DLD1 (cell line): ENCODE measurements at regions not wholly inside any gene's neighbourhood (a gene's known extent, or its start where the extent isn't known, plus 50 kb on each side); places are given as distances from the start of the nearest gene placed in this dataset.
"Not testable (repeated sequence)": the region's sequence is repeated elsewhere in the genome, so short reads cannot be mapped to it uniquely, and the experiment has no call there.

Experiments used
- in situ Hi-C: cut with HindIII; loops from 2 replicates; pipeline ENCODE4 v1.10.0; 2017; ENCODE audit warnings: low sequenced_read_pairs

DNA sequence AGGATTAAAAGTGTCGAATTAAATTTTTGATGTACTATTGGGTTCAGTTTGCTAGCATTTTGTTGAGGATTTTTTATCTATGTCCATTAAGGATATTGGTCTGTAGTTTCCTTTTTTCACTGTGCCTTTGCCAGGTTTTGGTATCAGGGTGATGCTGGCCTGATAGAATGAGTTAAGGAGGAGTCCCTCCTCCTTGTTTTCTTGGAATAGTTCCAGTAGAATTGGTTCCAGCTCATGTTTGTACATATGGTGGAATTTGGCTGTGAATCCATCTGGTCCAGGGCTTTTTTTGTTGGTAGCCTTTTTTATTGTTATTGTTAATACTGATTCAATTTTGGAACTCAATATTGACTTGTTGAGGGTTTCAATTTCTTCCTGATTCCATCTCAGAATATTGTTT, 141.8 kb downstream of the SIM1 start:
- in situ Hi-C loops = no loop called here

DNA sequence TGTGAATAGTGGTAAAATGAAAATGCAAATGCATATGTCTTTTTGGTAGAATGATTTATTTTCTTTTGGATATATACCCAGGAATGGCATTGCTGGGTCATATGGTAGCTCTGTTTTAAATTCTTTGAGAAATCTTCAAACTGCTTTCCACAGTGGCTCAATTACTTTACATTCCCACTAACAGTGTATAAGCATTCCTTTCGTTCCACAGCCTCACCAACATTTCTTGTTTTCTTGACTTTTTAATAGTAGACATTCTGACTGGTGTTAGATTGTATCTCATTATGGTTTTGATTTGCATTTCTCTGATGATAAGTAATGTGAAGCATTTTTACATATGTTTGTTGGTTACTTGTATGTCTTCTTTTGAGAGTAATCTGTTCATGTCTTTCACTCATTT, 144.0 kb downstream of the SIM1 start:
- in situ Hi-C loops = no loop called here

DNA sequence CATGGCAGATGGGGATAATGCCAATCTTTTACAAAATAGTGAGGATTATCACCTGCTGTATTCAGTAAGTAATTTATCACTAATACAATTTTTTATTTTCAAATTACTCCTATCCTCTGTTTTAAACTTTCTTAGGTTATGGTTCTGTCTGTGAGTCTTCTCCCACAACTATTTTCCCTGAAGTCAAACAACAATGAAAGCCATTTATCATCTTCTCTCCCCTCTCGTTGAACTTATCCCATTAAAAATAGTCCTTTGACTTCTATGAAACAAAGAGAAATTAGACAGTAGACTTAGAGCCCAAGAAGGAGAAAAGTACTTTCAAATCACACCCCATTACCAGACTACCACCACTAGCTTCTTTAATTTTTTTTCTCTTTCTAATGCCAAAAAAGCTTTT, 147.7 kb downstream of the SIM1 start:
- in situ Hi-C loops = no loop called here

DNA sequence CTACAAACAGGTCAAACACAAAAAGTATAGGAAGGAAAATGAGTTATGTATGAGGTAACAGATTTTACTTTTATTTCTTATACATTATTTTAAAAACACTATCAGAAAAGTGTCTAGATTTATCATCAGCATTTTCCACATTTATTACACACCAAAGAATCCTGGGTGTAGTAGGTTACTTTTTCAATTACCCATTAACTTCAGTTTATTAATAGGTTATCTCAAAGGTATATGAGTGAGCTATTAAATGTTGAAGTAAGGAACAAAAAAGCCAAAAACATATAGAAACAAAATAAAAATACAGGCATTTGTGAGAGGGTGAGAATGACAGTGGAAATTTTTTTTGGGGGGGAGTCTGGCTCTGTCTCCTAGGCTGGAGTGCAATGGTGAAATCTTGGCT, 150.5 kb downstream of the SIM1 start:
- in situ Hi-C loops = no loop called here

DNA sequence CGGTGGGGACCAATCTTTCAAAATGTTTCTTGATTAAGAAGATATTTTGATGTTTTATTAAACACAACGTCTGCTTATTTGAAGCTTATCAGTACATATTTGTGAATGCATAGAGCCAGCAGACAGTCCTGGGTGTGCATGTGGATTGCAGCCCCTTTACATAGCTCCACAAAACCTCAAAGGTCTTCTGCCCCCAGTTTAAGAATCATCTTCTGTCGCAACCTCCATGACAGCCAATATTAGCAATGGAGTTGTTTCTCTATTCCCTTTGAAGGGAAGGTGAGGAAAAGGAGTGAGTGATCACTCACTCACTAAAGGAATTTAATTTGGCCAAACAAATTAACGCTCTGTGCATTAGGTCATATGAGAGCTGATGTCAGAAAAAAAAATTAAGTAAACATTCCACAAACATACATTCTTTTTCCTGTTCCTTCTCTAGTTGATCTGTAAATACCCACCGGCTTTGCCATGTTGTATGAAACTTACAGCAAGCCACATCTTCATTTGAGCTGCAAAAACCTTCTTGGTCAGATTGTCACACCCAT, 152.9 kb downstream of the SIM1 start:
- in situ Hi-C loops = no loop called here

DNA sequence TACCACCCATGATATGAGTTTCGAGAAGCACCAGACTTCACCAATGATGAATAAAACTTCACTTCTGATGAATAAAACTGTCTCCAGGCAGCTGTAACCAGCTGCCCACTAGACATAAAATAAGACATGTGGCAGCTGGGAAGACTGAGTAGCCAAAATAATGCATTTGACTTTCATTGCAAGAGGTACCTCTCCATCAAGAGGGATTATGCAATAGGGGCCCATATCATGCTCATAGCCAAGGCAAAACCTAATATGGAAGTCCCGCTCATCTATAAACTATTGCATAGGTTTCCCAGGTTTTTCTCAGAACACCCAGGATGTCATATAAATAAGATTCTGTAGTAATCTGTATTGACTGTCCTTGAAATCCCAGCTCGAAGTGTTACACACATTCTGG, 155.5 kb downstream of the SIM1 start:
- in situ Hi-C loops = no loop called here

DNA sequence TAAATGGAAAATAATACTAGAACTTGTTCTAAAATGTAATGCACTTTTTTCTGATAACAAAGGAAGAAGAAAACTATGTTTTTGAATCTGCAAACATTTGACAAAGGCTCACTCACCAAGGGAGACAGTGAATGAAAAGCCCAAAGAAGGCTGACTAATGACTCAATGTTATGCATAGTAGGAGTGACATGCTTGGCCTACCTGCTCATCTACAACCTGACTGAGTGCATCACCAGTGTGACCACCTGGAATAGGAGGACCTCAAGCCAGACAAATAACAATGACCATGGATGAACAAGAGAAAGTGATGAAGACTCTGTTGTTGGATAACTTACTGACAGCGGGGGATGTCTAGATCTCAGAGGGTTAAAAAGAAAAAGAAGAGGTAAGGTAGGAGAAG, 157.2 kb downstream of the SIM1 start:
- in situ Hi-C loops = no loop called here

DNA sequence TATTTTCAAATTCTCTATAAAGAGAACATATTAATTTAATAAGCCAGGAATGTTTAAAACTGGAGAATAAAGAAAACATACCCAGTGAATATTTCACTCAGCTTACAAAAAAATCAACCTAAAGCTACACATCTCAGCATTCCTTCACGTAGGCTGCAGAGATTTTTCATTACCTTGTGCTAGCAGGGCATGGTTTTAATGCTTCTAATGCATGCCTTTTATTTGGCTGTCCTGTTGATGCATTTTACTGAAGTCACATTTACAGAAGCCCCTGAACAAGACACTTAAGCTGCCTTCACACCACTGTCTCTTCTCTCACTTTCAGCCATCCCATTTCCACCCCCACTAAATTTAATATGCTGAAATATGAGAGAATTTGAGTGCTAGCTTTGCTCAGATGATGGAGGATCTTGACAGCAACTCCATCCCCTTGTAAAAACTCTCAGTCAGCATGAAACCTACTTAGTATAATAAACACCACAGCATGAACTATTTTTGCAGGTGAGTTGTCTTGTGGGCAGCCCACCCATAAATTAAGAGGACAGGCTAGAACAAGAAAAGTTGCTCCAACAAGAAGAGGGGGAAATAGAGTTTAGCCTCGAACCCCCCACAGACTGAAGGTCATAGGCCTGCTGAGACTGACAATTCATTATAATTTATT, 159.4 kb downstream of the SIM1 start:
- in situ Hi-C loops = no loop called here

DNA sequence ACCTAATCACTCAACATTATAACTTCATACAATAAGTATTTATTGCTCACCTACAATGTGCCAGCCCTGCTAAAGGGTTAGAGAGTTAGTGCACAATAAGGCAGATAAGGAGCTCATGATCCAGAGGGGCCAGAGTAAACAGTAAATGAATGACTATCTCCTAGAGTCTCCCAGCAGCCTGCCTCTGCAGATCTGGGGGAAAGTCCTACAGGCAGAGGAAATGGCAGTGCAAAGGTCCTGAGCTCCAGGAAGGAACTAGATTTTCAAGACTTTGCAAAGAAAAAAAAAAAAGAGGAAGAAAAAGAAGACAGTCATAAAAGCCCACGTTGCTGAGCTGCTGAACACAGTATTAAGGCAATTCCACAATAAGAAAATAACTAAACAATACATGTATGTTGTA, 160.1 kb downstream of the SIM1 start:
- in situ Hi-C loops = no loop called here

DNA sequence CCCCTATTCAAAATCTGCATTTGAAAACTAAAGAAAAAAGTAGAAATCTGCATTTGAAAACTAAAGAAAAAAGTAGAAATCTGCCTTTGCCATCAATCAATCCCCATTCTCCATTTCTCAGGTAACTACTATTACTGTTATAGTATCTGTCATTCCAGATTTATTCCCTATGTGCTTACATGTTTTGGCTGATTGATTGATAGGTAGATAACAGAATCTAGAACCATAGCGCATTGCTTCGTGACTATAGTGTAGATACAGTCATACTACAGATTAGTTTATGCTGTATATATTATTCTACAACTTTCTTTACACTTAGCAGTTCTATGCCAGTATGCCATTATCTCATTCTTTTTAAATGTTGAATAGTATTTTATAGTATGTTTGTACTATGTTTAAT, 163.0 kb downstream of the SIM1 start:
- in situ Hi-C loops = no loop called here

DNA sequence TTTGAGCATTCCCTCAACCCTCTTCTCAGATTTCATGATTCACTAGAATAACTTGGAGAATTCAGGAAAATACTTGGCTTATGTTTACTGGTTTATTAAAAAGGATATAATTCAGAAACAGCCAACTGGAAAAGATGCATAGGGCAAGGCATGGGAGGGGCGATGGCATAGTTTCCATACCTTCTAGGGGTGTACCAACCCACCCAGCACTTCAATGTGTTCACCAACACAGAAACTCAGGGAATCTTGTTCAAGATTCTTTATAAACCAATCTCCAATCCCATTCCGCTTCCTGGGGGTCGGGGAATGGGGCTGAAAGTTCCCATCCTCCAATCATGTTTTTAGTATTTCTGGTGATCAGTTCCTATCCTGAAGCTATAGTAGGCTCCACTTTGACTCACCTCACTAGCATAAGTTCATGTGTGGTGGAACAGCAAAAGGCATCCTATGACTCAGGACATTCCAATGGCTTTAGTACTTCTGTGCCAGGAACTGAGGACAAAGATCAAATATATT, 164.4 kb downstream of the SIM1 start:
- in situ Hi-C loops = no loop called here

DNA sequence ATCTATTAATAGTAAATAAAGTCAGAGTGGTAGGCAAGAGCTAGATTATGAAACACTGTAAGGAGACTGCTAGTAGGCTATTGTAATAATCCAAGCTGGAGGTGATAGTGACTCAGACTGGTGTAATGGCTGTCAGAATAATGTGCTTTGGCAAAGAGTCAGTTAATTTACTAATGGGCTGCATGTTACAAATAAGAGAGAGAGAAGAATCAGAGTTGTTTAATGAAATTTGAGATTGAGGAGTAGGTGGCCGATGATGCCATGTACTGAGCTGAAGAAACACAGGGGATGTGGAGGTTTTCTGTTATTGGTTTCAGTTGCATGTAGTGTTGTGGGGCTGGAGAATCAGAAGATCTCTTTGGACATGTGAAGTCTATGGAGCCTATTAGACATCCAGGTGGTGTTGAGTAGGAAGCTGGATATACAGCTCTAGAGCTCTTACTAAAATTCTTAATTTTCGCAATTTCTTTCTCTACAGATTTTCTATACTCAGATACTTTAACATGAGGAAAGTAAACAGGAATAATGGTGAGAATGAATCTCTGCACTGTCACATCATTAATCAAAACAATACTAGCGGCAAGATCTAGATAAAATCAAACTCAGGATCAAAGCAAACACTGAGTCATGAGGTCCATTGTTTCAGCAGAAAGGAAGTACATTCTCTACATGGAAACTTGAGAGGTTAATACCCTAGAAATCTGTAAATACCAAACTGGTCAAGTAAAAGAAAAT, 167.7 kb downstream of the SIM1 start:
- in situ Hi-C loops = no loop called here

DNA sequence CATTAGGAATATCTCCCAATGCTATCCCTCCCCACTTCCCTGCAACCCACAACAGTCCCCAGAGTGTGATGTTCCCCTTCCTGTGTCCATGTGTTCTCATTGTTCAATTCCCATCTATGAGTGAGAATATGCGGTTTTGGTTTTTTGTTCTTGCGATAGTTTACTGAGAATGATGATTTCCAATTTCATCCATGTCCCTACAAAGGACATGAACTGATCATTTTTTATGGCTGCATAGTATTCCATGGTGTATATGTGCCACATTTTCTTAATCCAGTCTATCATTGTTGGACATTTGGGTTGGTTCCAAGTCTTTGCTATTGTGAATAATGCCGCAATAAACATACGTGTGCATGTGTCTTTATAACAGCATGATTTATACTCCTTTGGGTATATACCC, 169.5 kb downstream of the SIM1 start:
- in situ Hi-C loops = not testable (repeated sequence)

DNA sequence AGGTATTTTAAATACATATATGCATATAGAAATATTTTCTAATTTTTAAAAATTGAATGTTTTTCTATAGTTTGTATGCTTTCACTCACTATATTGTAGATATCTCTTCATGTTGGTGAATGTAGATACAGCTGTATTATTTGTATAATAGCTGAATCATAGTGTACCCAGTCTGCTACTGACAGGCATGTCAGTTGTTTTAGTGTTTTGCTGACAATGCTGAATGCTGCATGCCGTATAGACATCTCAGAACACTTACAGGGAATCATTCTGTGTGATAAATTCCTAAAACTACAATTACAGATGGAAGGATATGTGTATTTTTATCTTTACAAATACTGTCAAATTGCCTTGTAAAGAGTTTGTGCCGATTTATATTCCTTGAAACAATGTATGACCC, 175.4 kb downstream of the SIM1 start:
- in situ Hi-C loops = no loop called here

DNA sequence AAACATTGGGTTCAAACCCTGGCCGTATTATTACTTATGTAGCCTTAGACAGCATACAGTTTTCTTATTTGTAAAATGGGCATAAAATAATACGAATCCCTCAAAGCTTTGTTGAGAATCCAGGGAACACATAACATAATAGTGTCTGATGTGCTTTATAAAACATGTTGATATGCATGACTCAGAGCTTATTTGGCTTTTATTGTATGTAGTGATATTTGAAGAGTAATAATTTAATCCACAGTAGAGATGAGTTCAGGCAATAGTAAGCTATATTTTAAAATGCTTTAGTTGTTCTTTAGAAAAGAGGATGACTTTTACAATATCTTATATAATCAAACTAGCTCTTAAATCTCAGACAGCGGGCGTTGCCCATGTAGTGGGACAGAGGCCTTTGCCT, 176.4 kb downstream of the SIM1 start:
- in situ Hi-C loops = no loop called here

DNA sequence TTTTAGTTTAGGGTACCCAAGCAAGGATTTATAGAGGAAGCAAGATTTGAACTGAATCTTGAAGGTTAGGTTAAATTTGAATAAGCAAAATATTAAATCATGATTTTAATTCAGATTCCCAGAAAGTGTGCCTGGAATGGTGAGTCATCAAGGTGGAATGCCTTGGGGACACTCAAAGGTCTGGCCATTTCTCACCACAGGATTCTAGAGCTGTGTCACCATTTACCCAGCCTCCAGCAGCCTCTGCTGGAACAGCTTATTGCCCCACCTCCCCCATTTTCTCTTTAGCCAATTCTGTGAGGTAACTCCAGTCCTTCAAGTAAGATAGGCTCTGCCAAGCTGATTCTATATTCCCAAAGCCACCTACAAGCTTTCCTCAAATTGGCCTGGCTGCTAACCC, 181.4 kb downstream of the SIM1 start:
- in situ Hi-C loops = no loop called here

DNA sequence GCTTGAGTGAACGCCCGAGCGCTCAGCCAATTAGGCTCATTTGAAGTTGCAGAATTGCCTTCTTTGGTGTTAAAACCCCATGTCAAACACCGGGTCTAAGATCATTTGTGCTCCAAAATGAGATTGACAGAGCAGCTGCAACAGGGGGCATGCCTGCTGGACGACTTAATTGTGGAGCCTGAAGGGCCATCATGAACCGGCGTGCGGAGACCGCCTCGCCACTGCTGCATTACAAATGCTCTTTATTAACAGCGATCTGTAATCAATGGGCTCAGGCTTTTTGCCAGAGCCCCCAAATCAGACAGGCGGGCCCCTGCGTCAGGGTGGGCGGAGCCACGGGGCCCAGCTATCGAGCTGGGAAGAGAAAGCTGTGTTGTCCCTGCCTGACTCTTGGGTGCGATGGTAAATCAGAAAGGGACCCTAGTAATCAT, 183.2 kb downstream of the SIM1 start:
- in situ Hi-C loops = no loop called here

DNA sequence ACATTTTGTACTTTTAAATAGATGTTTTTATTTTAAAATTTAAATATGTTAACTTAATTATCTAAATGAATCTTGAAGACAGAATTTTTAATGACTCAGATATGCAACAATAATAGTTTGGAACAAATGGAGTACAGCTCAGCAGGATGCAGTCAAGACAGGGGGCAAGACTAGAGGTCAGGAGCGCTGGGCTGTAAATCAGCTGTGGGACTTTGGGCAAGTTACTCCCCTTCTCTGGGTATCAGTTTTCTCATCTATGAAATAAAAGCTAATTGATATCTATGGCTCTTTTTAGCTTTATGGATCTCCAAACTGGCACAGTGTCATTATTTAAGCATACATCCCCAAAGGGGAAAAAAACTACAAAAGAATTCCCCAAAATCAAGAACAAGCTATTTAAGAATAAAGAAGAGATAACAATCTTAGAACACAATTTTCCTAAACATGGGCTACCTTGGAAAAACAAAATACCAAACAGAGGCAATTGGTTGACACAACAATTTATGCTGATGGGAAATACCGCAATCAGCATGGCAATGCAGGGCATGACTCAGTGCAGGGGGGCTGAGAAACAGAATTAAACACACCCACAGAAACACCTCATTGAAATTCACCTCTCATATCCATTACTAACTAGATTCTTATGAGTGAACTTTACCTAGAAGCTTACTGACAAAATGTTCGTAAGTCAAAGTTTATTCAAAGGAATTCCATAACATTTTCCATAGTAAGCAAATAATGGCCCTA, 188.2 kb downstream of the SIM1 start:
- in situ Hi-C loops = no loop called here

DNA sequence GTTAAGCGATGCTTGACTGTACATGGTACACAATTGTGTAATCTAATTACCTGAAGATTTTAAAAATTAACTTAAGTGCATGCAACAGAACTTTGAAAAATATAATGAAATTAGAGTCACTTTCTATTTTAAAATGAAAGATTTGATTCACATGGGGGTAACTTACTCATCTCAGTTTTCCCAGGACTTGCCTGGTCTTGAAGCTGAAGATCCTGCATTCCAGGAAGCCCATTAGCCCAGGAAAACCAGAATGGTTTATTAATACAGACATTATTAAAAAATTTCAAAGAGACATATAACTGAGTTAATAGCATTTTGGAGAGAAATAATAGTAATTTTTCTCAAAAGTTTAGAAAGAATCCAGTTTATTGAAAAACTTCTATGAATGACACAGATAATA, 190.6 kb downstream of the SIM1 start:
- in situ Hi-C loops = no loop called here

DNA sequence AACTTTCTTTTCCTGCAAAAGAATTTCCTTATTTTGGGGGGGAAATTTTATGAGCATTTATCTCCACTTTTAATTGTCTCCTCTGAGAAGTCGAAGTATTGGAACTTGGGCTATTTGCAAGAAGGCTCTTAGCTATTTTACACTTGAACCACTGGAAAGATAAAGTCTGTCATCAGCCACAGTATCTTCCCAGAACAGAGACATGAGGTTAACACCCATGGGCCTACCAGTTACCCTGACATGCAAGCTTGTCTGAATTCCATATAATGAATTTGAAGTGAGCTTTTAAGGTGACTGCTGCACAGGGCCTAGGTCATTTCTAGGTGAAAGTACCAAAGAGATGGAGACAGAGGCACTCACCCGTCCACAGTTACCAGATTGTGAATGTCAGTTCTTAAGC, 193.1 kb downstream of the SIM1 start:
- in situ Hi-C loops = no loop called here

DNA sequence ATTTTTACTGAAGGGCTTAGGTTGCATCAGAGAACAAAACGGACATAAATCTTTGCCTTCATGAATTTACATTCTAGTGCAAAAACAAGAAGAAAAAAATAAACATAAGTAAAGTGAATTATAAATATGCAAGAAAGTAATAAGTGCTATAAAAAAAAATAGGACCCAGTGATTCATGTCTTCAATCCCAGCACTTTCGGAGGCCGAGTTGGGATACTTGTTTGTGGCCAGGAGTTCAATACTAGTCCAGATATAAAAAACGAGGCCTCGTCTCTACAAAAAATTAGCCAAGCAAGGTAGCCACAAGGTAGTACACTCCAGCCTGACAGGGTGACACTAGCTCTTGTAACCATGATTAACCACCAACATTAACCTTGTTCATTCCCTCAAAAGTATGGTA, 193.5 kb downstream of the SIM1 start:
- in situ Hi-C loops = no loop called here

DNA sequence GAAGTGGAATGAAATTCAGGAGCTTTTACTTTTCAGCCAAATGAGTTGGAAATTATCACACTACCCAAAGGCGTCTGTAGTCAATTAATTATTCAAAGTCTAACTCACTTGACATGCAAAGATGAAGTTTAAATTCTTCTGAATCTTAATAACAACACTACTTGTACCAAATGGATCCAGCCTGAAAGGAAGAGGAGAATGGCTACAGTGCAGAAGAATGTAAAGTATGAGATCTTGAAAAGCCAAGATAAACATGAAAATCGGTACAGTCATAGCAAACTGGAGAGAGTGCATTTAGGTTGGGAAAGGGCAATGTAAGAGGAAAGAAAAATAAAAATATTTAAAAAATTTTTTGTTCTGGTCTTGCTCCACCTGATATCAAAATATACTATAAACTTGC, 195.5 kb downstream of the SIM1 start:
- in situ Hi-C loops = no loop called here
